LNCaP clone FGC (cell line): ENCODE measurements at regions not wholly inside any gene's neighbourhood (a gene's known extent, or its start where the extent isn't known, plus 50 kb on each side); places are given as distances from the start of the nearest gene placed in this dataset.

Experiments
- DNase-seq: peaks from one replicate; pipeline ENCODE4 v3.0.0-alpha.2; 2011; ENCODE audit warnings: low read depth
- H3K4me3 ChIP-seq: 2 replicates; pipeline ENCODE4 v1.5.1; 2011; ENCODE audit warnings: mild to moderate bottlenecking, low read depth, low read length, control low read depth
- TF ChIP-seq, protein P1 (sequence below): IDR thresholded peaks from 2 replicates; pipeline ENCODE4 v1.5.1; 2012; ENCODE audit warnings: mild to moderate bottlenecking; ENCODE audit not compliant: control insufficient read depth, insufficient read depth; ENCODE audit errors: extremely low read depth

GRCh38 chr12:24270965-24271364 lies 321.5 kb upstream of the SOX5 start:
- DNase-seq: no peak

DNA sequence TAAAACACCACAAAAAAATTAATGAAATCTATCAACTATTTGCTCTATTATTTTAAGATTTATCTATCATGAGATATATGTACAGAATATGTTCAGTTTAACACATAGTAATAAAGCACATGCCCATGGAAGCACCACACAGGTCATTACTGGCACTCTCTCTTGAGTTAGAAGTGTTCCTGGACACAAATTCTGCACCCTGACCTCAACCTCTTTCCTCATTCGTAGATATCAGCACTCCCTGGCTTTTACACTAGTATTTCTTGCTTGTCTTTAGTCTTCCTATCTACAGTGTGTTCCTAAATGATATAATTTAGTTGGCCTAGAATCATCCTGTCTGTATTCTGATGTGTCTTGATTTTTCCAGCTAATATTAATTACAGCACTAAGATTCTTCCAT lies 321.0 kb upstream of the SOX5 start:
- TF ChIP-seq, protein P1, sequence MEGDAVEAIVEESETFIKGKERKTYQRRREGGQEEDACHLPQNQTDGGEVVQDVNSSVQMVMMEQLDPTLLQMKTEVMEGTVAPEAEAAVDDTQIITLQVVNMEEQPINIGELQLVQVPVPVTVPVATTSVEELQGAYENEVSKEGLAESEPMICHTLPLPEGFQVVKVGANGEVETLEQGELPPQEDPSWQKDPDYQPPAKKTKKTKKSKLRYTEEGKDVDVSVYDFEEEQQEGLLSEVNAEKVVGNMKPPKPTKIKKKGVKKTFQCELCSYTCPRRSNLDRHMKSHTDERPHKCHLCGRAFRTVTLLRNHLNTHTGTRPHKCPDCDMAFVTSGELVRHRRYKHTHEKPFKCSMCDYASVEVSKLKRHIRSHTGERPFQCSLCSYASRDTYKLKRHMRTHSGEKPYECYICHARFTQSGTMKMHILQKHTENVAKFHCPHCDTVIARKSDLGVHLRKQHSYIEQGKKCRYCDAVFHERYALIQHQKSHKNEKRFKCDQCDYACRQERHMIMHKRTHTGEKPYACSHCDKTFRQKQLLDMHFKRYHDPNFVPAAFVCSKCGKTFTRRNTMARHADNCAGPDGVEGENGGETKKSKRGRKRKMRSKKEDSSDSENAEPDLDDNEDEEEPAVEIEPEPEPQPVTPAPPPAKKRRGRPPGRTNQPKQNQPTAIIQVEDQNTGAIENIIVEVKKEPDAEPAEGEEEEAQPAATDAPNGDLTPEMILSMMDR: no peak
- DNase-seq: no peak
- H3K4me3 ChIP-seq: no peak overlapping the region

More at GRCh38 chr12:24270965-24271364, 321.5 kb upstream of the SOX5 start:
- H3K4me3 ChIP-seq: no peak overlapping the region
- TF ChIP-seq, protein P1: no peak

GRCh38 chr12:24268663-24269186 lies 319.3 kb upstream of the SOX5 start:
- H3K4me3 ChIP-seq: no peak overlapping the region
- no peak for DNase-seq
- TF ChIP-seq, protein P1: no peak

DNA sequence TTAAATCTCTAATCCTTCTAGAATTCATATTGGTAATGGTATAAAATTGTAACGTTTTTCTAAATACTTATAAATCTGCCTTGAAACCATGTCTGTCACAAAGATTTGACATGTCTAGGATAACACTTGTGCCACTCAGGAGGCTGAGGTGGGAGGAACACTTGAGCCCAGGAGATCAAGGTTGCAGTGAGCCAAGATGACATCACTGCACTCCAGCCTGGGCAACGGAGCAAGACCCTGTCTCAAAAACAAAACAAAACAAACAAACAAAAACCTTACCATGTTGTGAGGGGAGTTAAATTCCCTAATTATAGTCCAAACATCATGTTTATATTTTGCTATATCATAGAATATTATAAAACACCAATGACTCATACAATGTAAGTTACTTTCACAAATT lies 317.5 kb upstream of the SOX5 start:
- no peak for DNase-seq
- TF ChIP-seq, protein P1: no peak
- no peak overlapping the region for H3K4me3 ChIP-seq

DNA sequence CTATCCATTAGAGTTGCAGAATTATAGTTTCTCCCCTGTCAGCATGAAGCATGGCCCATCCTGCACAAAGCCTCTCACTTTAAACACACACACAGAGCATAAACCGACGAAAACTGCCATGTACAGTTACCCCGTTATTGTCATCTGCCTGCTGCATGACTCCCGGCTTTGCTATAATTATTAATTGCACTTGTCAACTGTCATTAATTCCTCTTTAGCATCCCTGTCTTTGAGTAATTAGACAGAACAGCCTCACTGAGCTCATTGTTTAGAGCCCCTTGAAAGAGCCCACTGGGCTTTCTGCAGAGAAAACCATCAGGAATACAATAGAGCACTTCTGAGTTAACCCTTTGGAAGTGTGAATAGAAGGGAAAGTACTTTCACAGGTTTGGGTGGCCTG lies 307.2 kb upstream of the SOX5 start:
- H3K4me3 ChIP-seq: no peak overlapping the region
- no peak for DNase-seq
- TF ChIP-seq, protein P1: no peak

DNA sequence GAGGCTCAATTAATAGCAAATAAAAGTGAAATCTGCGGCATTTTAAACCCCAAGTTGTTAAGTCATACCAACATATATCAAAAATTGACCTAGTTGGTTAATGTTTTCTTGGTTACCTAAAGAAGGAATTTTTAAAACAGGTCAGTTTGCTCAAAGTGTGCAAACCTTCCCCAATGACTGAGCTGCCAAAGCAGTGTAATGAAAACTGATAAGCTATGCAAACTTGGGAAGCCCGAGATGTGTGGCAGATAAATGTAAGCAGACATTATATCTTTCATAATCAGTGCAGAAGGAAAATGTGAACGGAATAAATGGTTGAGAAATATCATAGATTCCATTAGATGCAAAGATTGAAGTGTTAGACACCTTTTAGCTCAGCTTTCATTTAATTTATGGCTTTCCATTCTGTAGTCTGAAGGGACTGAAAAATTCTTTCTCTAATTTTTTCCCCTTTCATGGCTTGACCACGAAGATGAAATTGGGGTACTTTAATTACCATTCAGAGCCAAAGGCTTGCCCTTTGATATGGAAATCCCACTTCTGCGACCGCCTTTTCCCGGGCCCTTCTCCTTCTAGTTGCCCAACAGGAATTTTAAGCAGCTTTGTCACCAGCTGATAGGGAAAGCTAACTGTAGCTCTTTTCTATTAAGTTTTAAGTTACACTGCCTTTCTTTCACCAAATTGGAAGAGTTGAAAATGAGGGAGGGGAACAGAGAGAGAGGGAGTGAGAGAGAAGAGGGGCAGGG lies 306.6 kb upstream of the SOX5 start:
- H3K4me3 ChIP-seq: no peak overlapping the region
- no peak for DNase-seq
- TF ChIP-seq, protein P1: no peak

- TF ChIP-seq, protein P1: no peak
- no peak for DNase-seq
- no peak overlapping the region for H3K4me3 ChIP-seq
Measured at GRCh38 chr12:24252602-24253001, 303.1 kb upstream of the SOX5 start.
